Astrocyte of the hippocampus (primary cell): ENCODE measurements at regions not wholly inside any gene's neighbourhood (a gene's known extent, or its start where the extent isn't known, plus 50 kb on each side); places are given as distances from the start of the nearest gene placed in this dataset.
A peak's percentile ranks its signal among the peaks of the same experiment; 100 is the strongest.

Source experiments
- DNase-seq: peaks from one replicate; pipeline ENCODE4 v3.0.0; 2011; ENCODE audit warnings: low read depth, low spot score

- DNase-seq = no peak
These were observed 150.0 kb upstream of the ROBO2 start for GRCh38 chr3:76889911-76890310.

- DNase-seq = no peak
These were observed 142.8 kb upstream of the ROBO2 start for GRCh38 chr3:76897076-76897475.

GRCh38 chr3:76900596-76900995 lies 139.3 kb upstream of the ROBO2 start:
- peak; percentile 71 for DNase-seq

- DNase-seq = no peak
These were observed 131.7 kb upstream of the ROBO2 start for GRCh38 chr3:76908156-76908555.

GRCh38 chr3:76912841-76913383 lies 127.0 kb upstream of the ROBO2 start:
- no peak for DNase-seq

- DNase-seq = no peak
These were observed 122.5 kb upstream of the ROBO2 start for GRCh38 chr3:76917436-76917835.

GRCh38 chr3:76920511-76920910 lies 119.4 kb upstream of the ROBO2 start:
- DNase-seq = no peak

GRCh38 chr3:76923485-76923884 lies 116.4 kb upstream of the ROBO2 start:
- DNase-seq = no peak

- no peak for DNase-seq
These were observed 109.2 kb upstream of the ROBO2 start for GRCh38 chr3:76930712-76931111.

- no peak for DNase-seq
These were observed 106.7 kb upstream of the ROBO2 start for GRCh38 chr3:76933245-76933644.

GRCh38 chr3:76938962-76939361 lies 100.9 kb upstream of the ROBO2 start:
- DNase-seq = no peak

GRCh38 chr3:76940181-76940770 lies 99.6 kb upstream of the ROBO2 start:
- no peak for DNase-seq

- no peak for DNase-seq
These were observed 98.5 kb upstream of the ROBO2 start for GRCh38 chr3:76941376-76941775.

GRCh38 chr3:76942101-76942500 lies 97.8 kb upstream of the ROBO2 start:
- DNase-seq = no peak

GRCh38 chr3:76943058-76943457 lies 96.8 kb upstream of the ROBO2 start:
- DNase-seq = peak; percentile 53

GRCh38 chr3:76943671-76944070 lies 96.2 kb upstream of the ROBO2 start:
- no peak for DNase-seq

- no peak for DNase-seq
These were observed 90.9 kb upstream of the ROBO2 start for GRCh38 chr3:76949033-76949432.

- no peak for DNase-seq
These were observed 90.4 kb upstream of the ROBO2 start for GRCh38 chr3:76949462-76949861.

- DNase-seq = no peak
These were observed 89.3 kb upstream of the ROBO2 start for GRCh38 chr3:76950590-76950989.

- DNase-seq = no peak
These were observed 85.5 kb upstream of the ROBO2 start for GRCh38 chr3:76954412-76954811.

- DNase-seq = no peak
These were observed 81.6 kb upstream of the ROBO2 start for GRCh38 chr3:76958274-76958673.

- no peak for DNase-seq
These were observed 81.0 kb upstream of the ROBO2 start for GRCh38 chr3:76958861-76959260.

- DNase-seq = no peak
These were observed 78.6 kb upstream of the ROBO2 start for GRCh38 chr3:76961284-76961683.

GRCh38 chr3:76965122-76965725 lies 74.7 kb upstream of the ROBO2 start:
- no peak for DNase-seq
